SU-DHL-6 (cell line): ENCODE measurements at regions not wholly inside any gene's neighbourhood (a gene's known extent, or its start where the extent isn't known, plus 50 kb on each side); places are given as distances from the start of the nearest gene placed in this dataset.

Source experiments
- H2AFZ ChIP-seq: fragments of 200-600 bp; sonication (generic); 2 replicates; pipeline ENCODE4 v1.6.1; 2014; ENCODE audit warnings: low read depth, mild to moderate bottlenecking, moderate library complexity, mixed read lengths, antibody characterized with exemption, low read length; ENCODE audit not compliant: severe bottlenecking
- H3F3A ChIP-seq: fragments of 200-600 bp; shearing (Covaris generic); 2 replicates; pipeline ENCODE4 v1.6.0; 2016; ENCODE audit warnings: antibody characterized with exemption, mild to moderate bottlenecking; ENCODE audit not compliant: insufficient read depth
- H3K27ac ChIP-seq: fragments of 200-600 bp; sonication (generic); 2 replicates; pipeline ENCODE4 v1.5.1; 2016; ENCODE audit warnings: low read depth, mild to moderate bottlenecking, low read length, moderate library complexity, mixed read lengths
- H3K27me3 ChIP-seq: fragments of 200-600 bp; sonication (generic), shearing (Covaris generic); 2 replicates; pipeline ENCODE4 v1.6.0; 2014; ENCODE audit warnings: mild to moderate bottlenecking, low read length
- H3K36me3 ChIP-seq: fragments of 200-600 bp; sonication (generic); 2 replicates; pipeline ENCODE4 v1.6.1; 2014; ENCODE audit warnings: mild to moderate bottlenecking, low read length, mixed read lengths
- H3K4me2 ChIP-seq: fragments of 300-600, 200-600 bp; shearing (Covaris generic), sonication (generic); 2 replicates; pipeline ENCODE4 v1.6.0; 2014; ENCODE audit warnings: low read length, low read depth, mild to moderate bottlenecking; ENCODE audit not compliant: poor library complexity, severe bottlenecking
- H3K4me3 ChIP-seq: fragments of 200-600 bp; sonication (generic); 2 replicates; pipeline ENCODE4 v1.5.1; 2014; ENCODE audit warnings: antibody characterized with exemption, low read length, mild to moderate bottlenecking, mixed read lengths; ENCODE audit not compliant: insufficient read depth, poor library complexity, severe bottlenecking
- H3K79me2 ChIP-seq: fragments of 200-600 bp; sonication (generic); 2 replicates; pipeline ENCODE4 v1.6.1; 2014; ENCODE audit warnings: mild to moderate bottlenecking, low read length, moderate library complexity; ENCODE audit not compliant: insufficient read depth
- H3K9ac ChIP-seq: fragments of 200-600 bp; sonication (generic); 2 replicates; pipeline ENCODE4 v1.7.0; 2014; ENCODE audit warnings: mild to moderate bottlenecking, low read length
- H3K9me2 ChIP-seq: fragments of 200-600 bp; sonication (generic); replicated peaks from 2 replicates; pipeline ENCODE4 v1.6.1; 2014; ENCODE audit warnings: low read length; ENCODE audit not compliant: insufficient read depth
- H3K9me3 ChIP-seq: fragments of 200-600 bp; sonication (generic); 2 replicates; pipeline ENCODE4 v1.6.1; 2014; ENCODE audit warnings: low read length, mixed read lengths; ENCODE audit not compliant: insufficient read depth
- H4K20me1 ChIP-seq: fragments of 200-600 bp; sonication (generic); 2 replicates; pipeline ENCODE4 v1.6.1; 2014; ENCODE audit warnings: low read depth, mild to moderate bottlenecking, antibody characterized with exemption, low read length, moderate library complexity, mixed read lengths
- CTCF ChIP-seq: fragments of 200-600 bp; sonication (generic); IDR thresholded peaks from one replicate; pipeline ENCODE4 v1.5.1; 2017; ENCODE audit warnings: antibody characterized with exemption, mild to moderate bottlenecking, low read length, moderate library complexity; ENCODE audit not compliant: insufficient read depth, poor library complexity, severe bottlenecking
- EZH2phosphoT487 ChIP-seq: fragments of 200-600 bp; sonication (generic), shearing (Covaris generic); conservative IDR thresholded peaks from 2 replicates; pipeline ENCODE4 v1.6.1; 2018; ENCODE audit warnings: mild to moderate bottlenecking, antibody characterized with exemption, low read length, moderate library complexity, mixed read lengths

- Histone ChIP-seq H3K27me3 (no peaks in the 10 kb centered on the region), H3K4me3 (no peak overlapping the region), H3F3A (no peaks in the 10 kb centered on the region), H3K79me2 (no peaks in the 10 kb centered on the region), H3K36me3 (no peaks in the 10 kb centered on the region), H3K9me2 (no peaks in the 10 kb centered on the region), H3K9ac (no peak overlapping the region), H4K20me1 (no peaks in the 10 kb centered on the region), H3K27ac (no peak overlapping the region), H3K9me3 (no peaks in the 10 kb centered on the region), H2AFZ (no peak overlapping the region), H3K4me2 (no peak overlapping the region)
- TF ChIP-seq EZH2phosphoT487, result no peak
- no peak for TF ChIP-seq CTCF
Observed at GRCh38 chr3:28139288-28139687, 102.1 kb upstream of the CMC1 start.

- no peak overlapping the region for H3K9ac ChIP-seq
- no peak overlapping the region for H3K4me3 ChIP-seq
- no peaks in the 10 kb centered on the region for H3K9me3 ChIP-seq
- H2AFZ ChIP-seq, result no peak overlapping the region
- H4K20me1 ChIP-seq, result no peaks in the 10 kb centered on the region
- no peaks in the 10 kb centered on the region for H3K9me2 ChIP-seq
- H3K27ac ChIP-seq, result no peak overlapping the region
- no peaks in the 10 kb centered on the region for H3K79me2 ChIP-seq
- H3F3A ChIP-seq, result no peaks in the 10 kb centered on the region
- no peak for TF ChIP-seq EZH2phosphoT487
- TF ChIP-seq CTCF, result no peak
- no peaks in the 10 kb centered on the region for H3K36me3 ChIP-seq
- H3K4me2 ChIP-seq, result no peak overlapping the region
- no peaks in the 10 kb centered on the region for H3K27me3 ChIP-seq
Observed at GRCh38 chr3:28139967-28140634, 101.3 kb upstream of the CMC1 start.

GRCh38 chr3:28140664-28141063 is 100.8 kb upstream of the CMC1 start:
- no peak for TF ChIP-seq EZH2phosphoT487
- TF ChIP-seq CTCF, result no peak
- H3K9me3 ChIP-seq, result no peaks in the 10 kb centered on the region
- no peak overlapping the region for H3K9ac ChIP-seq
- no peaks in the 10 kb centered on the region for H3K36me3 ChIP-seq
- no peak overlapping the region for H3K27ac ChIP-seq
- H2AFZ ChIP-seq, result no peak overlapping the region
- H3K79me2 ChIP-seq, result no peaks in the 10 kb centered on the region
- no peaks in the 10 kb centered on the region for H4K20me1 ChIP-seq
- H3K27me3 ChIP-seq, result no peaks in the 10 kb centered on the region
- H3K4me2 ChIP-seq, result no peak overlapping the region
- no peaks in the 10 kb centered on the region for H3F3A ChIP-seq
- H3K4me3 ChIP-seq, result no peak overlapping the region
- H3K9me2 ChIP-seq, result no peaks in the 10 kb centered on the region

- Histone ChIP-seq H3K4me3 (no peak overlapping the region), H4K20me1 (no peaks in the 10 kb centered on the region), H3K27me3 (no peaks in the 10 kb centered on the region), H3K79me2 (no peaks in the 10 kb centered on the region), H3K9ac (no peak overlapping the region), H3K27ac (no peak overlapping the region), H2AFZ (no peak overlapping the region), H3K4me2 (no peak overlapping the region), H3K9me3 (no peaks in the 10 kb centered on the region), H3F3A (no peaks in the 10 kb centered on the region), H3K9me2 (no peaks in the 10 kb centered on the region), H3K36me3 (no peaks in the 10 kb centered on the region)
- TF ChIP-seq CTCF (no peak), EZH2phosphoT487 (no peak)
Observed at GRCh38 chr3:28149960-28150359, 91.5 kb upstream of the CMC1 start.
